Loucy (cell line): ENCODE measurements at regions not wholly inside any gene's neighbourhood (a gene's known extent, or its start where the extent isn't known, plus 50 kb on each side); places are given as distances from the start of the nearest gene placed in this dataset.
"Not testable (repeated sequence)": the region's sequence is repeated elsewhere in the genome, so short reads cannot be mapped to it uniquely, and the experiment has no call there.

Experiments
- EZH2phosphoT487 ChIP-seq: fragments of 200-600 bp; IDR thresholded peaks from 2 replicates; pipeline ENCODE4 v1.6.1; 2018; ENCODE audit warnings: antibody characterized with exemption, mild to moderate bottlenecking, moderate library complexity, borderline replicate concordance
- TF ChIP-seq, protein P1 (sequence below): fragments of 200-600 bp; sonication (generic); conservative IDR thresholded peaks from 2 replicates; pipeline ENCODE4 v1.5.1; 2014; ENCODE audit warnings: mild to moderate bottlenecking, antibody characterized with exemption, low read length

GRCh38 chr4:135406597-135406996 is 1205.0 kb upstream of the PABPC4L start:
- TF ChIP-seq, protein P1, sequence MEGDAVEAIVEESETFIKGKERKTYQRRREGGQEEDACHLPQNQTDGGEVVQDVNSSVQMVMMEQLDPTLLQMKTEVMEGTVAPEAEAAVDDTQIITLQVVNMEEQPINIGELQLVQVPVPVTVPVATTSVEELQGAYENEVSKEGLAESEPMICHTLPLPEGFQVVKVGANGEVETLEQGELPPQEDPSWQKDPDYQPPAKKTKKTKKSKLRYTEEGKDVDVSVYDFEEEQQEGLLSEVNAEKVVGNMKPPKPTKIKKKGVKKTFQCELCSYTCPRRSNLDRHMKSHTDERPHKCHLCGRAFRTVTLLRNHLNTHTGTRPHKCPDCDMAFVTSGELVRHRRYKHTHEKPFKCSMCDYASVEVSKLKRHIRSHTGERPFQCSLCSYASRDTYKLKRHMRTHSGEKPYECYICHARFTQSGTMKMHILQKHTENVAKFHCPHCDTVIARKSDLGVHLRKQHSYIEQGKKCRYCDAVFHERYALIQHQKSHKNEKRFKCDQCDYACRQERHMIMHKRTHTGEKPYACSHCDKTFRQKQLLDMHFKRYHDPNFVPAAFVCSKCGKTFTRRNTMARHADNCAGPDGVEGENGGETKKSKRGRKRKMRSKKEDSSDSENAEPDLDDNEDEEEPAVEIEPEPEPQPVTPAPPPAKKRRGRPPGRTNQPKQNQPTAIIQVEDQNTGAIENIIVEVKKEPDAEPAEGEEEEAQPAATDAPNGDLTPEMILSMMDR, result not testable (repeated sequence)
- not testable (repeated sequence) for TF ChIP-seq EZH2phosphoT487
